ENCODE measurements at regions not wholly inside any gene's neighbourhood (a gene's known extent, or its start where the extent isn't known, plus 50 kb on each side); places are given as distances from the start of the nearest gene placed in this dataset.

- H3K4me1 Mint-ChIP-seq, result peaks cover 5% of the 10 kb centered on the region; the same call in 1 of the 2 replicates
- ATAC-seq (no peak), DNase-seq (ENCODE audit: low spot score) (no peak)
- ChIA-PET POLR2A (no interaction called here), CTCF (no interaction called here)
- no peak overlapping the region for H3K27ac Mint-ChIP-seq
- H3K36me3 Mint-ChIP-seq, result no peaks in the 10 kb centered on the region
- H3K4me3 Mint-ChIP-seq, result no peak overlapping the region
- H3K9me3 Mint-ChIP-seq, result no peaks in the 10 kb centered on the region
- TF ChIP-seq IRF2 (CRISPR knock-in tag; IDR thresholded peaks at IDR 0.05; ENCODE audit: borderline replicate concordance, low read depth), result no peak
- TF ChIP-seq STAT6 (CRISPR knock-in tag; conservative IDR thresholded peaks at IDR 0.05; ENCODE audit: low read depth), result no peak
- TF ChIP-seq NR1H2 (CRISPR knock-in tag; IDR thresholded peaks at IDR 0.05), result no peak
- TF ChIP-seq SOX15 (CRISPR knock-in tag; IDR thresholded peaks at IDR 0.05), result no peak
- no peaks in the 10 kb centered on the region for H3K27me3 Mint-ChIP-seq (ENCODE audit: low read depth)
Measured at GRCh38 chr5:155254399-155254798, 240.8 kb downstream of the KIF4B start.

GRCh38 chr5:155258161-155258560 is 244.6 kb downstream of the KIF4B start:
- ATAC-seq (no peak), DNase-seq (ENCODE audit: low spot score) (no peak)
- Mint-ChIP-seq H3K36me3 (no peaks in the 10 kb centered on the region), H3K4me1 (0 out of 2 replicates have a peak, but pooled peaks cover 3% of the 10 kb centered on the region), H3K9me3 (no peaks in the 10 kb centered on the region), H3K27me3 (ENCODE audit: low read depth) (no peaks in the 10 kb centered on the region), H3K27ac (no peak overlapping the region), H3K4me3 (no peak overlapping the region)
- ChIA-PET POLR2A (no interaction called here), CTCF (no interaction called here)
- no peak for TF ChIP-seq SMAD4 (CRISPR knock-in tag; IDR thresholded peaks at IDR 0.05)
- TF ChIP-seq E2F1 (CRISPR knock-in tag; IDR thresholded peaks at IDR 0.05), result no peak

GRCh38 chr5:155259648-155260047 is 246.1 kb downstream of the KIF4B start:
- CTCF ChIA-PET, result interaction anchor here (1.5 to 2.4 kb wide), 2 partner anchors 43 to 121 kb away, joined by 5 to 52 read pairs; no protein-coding TSS in a partner anchor
- no peaks in the 10 kb centered on the region for H3K9me3 Mint-ChIP-seq
- no peaks in the 10 kb centered on the region for H3K36me3 Mint-ChIP-seq
- DNase-seq (ENCODE audit: low spot score) (no peak), ATAC-seq (no peak)
- POLR2A ChIA-PET, result no interaction called here
- H3K27ac Mint-ChIP-seq, result no peak overlapping the region
- no peak for TF ChIP-seq USF1 (CRISPR knock-in tag; IDR thresholded peaks at IDR 0.05)
- H3K4me3 Mint-ChIP-seq, result no peak overlapping the region
- H3K27me3 Mint-ChIP-seq (ENCODE audit: low read depth), result no peaks in the 10 kb centered on the region
- H3K4me1 Mint-ChIP-seq, result 0 out of 2 replicates have a peak, but pooled peaks cover 3% of the 10 kb centered on the region

GRCh38 chr5:155260798-155261197 is 247.2 kb downstream of the KIF4B start:
- Mint-ChIP-seq H3K36me3 (no peaks in the 10 kb centered on the region), H3K27me3 (ENCODE audit: low read depth) (no peaks in the 10 kb centered on the region), H3K4me1 (0 out of 2 replicates have a peak, but pooled peaks cover 3% of the 10 kb centered on the region), H3K9me3 (no peaks in the 10 kb centered on the region), H3K4me3 (no peak overlapping the region), H3K27ac (no peak overlapping the region)
- ChIA-PET CTCF (interaction anchor here (0.7 to 2.4 kb wide), 23 partner anchors 10 to 440 kb away, joined by 3 to 52 read pairs (median 4); no protein-coding TSS in a partner anchor), POLR2A (no interaction called here)
- TF ChIP-seq SOX15 (CRISPR knock-in tag; IDR thresholded peaks at IDR 0.05), result no peak
- TF ChIP-seq ZSCAN18 (CRISPR knock-in tag; IDR thresholded peaks at IDR 0.05), result no peak
- TF ChIP-seq EMX1 (CRISPR knock-in tag; IDR thresholded peaks at IDR 0.05), result no peak
- TF ChIP-seq ELF4 (CRISPR knock-in tag; IDR thresholded peaks at IDR 0.05; ENCODE audit: low read depth), result no peak
- no peak for TF ChIP-seq HMGA2 (CRISPR knock-in tag; IDR thresholded peaks at IDR 0.05)
- no peak for TF ChIP-seq ZNF232 (CRISPR knock-in tag; IDR thresholded peaks at IDR 0.05)
- 0 out of 2 replicates have a peak, but pooled peaks have one; percentile 22 for TF ChIP-seq CTCF (IDR thresholded peaks at IDR 0.05)
- DNase-seq (ENCODE audit: low spot score), result peak; percentile 49
- ATAC-seq, result peak; percentile 97
